NCI-H2196 treated with DMSO at 0.1 percent for 48 hours (cell line): ENCODE measurements at regions not wholly inside any gene's neighbourhood (a gene's known extent, or its start where the extent isn't known, plus 50 kb on each side); places are given as distances from the start of the nearest gene placed in this dataset.
"Not testable (repeated sequence)": the region's sequence is repeated elsewhere in the genome, so short reads cannot be mapped to it uniquely, and the experiment has no call there.

Experiments
- DNase-seq: peaks from one replicate; lab custom pipeline; 2025; ENCODE audit not compliant: unreplicated experiment; lab: John Stamatoyannopoulos, UW

- DNase-seq = not testable (repeated sequence)
Observed at GRCh38 chr7:135872861-135873260, 104.3 kb downstream of the MTPN start.

GRCh38 chr7:135862586-135863340 is 114.2 kb upstream of the FAM180A start:
- no peak for DNase-seq

DNA sequence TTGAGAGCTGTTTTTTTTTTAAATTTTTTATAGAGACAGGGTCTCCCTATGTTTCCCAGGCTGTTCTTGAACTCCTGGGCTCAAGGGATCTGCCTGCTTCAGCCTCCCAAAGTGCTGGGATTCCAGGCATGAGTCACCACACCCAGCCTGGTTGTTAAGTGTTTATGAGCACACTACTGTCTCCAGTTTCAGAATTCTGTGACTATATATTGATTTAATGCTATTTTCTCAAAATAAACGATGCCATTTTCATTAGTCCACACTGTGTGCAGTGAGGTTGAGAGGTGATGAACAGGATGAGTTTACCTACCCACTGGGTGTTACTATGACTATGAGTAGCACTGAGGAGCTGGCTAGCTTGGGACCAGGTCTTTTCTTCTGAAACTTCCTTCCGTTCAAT is 110.9 kb upstream of the FAM180A start:
- DNase-seq = no peak

DNA sequence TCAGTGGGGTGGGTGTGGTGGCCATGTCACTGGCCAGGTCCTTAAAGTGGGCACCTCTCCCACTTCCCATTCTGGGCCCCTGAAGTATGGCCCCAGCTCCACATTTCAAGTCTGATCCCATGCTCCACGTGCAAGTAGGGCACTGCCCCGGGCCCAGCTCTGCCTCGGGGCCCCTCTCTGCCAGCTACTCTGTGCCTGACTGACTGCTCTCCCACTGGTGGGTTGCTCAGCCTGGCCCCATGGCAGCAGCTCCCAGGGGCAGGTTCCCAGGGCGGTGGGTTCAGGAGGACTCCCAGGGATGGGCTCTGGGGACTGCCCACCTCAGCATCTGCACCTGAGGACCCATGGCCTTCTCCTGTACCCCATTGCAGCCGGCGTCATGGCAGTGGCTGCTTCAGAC is 110.2 kb upstream of the FAM180A start:
- no peak for DNase-seq

- no peak for DNase-seq
Observed at GRCh38 chr7:135858379-135858778, 109.8 kb upstream of the FAM180A start.

GRCh38 chr7:135857519-135858274 is 109.1 kb upstream of the FAM180A start:
- no peak for DNase-seq

- DNase-seq = no peak
Observed at GRCh38 chr7:135856356-135857144, 107.9 kb upstream of the FAM180A start.

GRCh38 chr7:135855846-135856245 is 107.2 kb upstream of the FAM180A start:
- DNase-seq = no peak

DNA sequence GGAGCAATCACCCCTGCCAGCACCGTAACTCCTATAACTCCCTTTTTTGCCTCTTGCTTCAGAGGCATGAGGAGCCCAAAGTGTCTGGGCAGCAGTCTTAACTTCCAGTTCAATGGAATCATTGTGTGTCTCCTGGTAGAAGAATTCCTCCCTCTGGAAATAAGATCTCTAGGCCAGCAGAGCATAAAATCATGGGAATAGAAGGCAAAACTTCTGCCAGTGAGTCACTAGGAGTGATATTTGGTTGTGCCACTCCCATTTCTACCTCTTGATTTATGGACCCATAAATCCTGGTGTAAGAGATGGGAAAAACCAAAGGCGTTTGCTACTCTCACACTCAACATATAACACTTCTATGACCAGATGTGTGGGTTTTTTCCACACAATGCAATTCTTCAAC is 104.9 kb upstream of the FAM180A start:
- DNase-seq = no peak

DNA sequence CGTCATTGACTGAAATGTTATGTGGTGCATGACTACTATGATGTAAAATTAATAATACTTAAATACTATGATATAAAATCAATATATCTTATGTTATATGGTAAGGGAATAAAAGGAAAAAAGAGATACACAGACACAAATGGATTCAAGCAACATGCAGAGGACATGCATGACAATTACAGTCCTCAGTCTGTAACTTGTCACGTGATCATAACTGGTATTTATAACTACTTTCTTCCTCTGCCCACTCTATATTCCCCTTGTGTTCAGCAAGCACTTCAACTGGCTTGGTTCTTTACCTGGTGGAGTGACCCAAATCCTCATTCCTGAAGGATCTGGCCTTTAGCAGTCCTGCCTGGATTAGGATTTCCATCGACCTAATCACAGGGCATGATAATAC is 104.4 kb upstream of the FAM180A start:
- no peak for DNase-seq

DNA sequence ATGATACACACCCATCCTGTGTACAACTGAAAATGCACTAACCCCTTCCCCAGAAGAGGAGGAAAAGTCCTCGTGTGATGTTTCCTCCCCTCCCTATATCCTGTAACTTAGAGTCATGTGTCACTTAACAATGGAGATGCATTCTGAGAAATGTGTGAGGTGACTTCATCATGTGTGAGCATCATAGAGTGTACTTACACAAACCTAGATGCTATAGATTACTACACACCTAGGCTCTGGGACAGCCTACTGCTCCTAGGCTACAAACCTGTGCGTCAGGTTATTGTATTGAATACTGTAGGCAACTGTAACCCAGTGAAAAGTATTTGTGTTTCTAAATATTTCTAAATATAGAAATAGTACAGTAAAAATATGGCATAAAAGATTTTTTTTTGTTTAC is 98.6 kb upstream of the FAM180A start:
- DNase-seq = no peak

- no peak for DNase-seq
Observed at GRCh38 chr7:135846339-135846738, 97.7 kb upstream of the FAM180A start.

GRCh38 chr7:135845415-135846075 is 96.9 kb upstream of the FAM180A start:
- no peak for DNase-seq

DNA sequence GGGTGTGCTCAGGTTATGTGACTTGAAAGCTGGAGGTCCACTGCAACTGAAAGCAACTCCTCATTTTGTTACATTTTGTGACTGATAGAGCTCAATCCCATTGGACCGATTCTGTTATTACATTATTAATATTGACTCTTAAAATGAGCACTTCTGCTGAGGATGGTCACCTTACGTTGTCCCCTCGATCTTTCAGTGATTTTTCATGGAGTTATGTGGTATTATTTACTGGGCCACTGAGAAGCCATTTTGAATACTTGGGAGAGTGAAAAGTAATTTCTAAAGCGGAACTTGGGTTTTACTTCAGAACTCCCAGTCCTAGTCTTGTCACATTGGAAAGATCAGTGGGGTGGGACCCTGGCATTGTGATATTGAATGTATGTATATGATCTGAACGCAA is 96.3 kb upstream of the FAM180A start:
- DNase-seq = no peak

DNA sequence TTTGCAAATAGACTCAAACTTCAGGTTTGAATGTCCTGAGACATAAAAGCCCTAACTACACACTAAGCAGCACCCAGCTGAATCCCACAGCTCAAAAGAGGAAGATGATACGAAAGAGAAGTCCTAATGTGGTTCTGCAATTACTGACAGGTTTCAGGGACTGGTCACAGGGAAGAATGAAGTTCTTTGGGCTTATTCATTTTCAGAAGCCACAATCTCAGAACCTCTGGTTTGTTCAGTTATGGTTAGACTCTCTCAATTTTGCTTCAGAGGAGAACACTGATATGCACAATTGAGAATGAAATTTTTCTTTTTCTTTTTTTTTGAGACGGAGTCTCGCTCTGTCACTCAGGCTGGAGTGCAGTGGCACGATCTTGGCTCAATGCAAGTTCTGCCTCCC is 94.6 kb upstream of the FAM180A start:
- no peak for DNase-seq

DNA sequence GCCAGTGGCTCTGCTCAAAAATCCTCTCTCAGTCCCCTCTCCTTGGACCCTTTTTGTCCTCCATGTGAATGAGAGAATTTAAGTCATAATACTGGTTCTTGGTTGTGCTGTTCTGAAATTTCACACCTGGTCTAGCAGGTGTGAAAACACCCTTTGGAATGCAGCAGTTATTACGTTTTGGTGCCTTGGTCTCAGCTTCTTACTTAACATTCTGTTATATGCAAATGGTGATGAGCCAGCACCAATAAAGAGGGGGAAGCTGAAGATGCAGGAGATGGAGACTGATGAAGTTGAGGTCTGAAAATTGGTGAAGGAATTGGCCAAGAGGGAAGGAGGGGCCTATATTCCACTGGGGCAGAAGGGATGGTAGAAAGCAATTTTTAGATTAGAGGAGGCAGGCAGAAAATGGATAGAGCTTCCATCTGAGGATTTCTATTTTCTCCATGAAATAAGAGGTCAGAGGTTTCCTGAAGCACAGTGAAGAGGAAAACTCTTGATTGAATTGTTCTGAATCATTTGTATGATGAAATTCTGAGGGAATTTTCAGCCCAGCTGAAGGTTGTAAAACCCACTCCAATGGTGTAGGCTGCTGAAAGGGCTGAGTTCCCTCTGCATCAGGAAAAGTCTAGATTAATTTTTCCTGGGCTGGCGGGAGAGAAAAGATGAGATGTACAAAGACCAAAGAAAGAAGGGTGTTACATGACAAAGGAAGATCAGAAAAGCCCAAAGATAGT is 94.0 kb upstream of the FAM180A start:
- no peak for DNase-seq

DNA sequence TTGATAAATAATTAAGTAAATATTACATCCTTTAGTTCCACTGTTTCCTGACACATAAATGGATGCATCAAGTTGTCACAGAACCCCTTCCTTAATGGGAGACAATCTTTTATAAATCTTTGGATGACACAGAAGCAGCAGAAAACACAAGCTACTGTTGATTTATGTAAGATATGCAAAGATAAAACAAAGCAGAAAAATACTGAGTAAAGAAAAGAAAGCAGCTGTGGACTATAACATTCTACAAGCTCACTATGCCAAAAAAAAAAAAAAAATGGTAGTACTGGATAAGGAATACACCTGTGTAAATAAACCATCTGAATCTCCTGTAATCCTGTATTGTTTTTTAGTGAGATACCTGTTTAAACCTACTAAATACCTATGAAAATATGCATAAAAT is 92.0 kb upstream of the FAM180A start:
- no peak for DNase-seq

DNA sequence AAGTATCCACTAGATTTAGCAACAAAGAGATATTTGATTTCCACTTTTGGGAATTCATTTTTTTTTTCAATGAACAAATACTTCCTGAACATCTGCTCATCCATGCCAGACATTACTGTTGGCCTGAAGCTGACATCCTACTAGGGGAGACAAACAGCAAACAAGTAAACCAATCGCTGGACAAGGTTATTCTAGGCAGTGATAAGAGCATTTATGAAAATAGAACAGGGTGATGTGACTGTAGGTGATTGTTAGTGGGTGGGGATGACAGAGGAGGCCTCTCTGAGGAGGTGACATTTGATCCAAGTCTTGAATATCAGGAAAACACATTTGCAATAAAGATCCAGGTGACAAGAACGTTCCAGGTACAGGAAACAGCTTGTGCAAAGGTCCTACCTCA is 89.1 kb upstream of the FAM180A start:
- DNase-seq = no peak

DNA sequence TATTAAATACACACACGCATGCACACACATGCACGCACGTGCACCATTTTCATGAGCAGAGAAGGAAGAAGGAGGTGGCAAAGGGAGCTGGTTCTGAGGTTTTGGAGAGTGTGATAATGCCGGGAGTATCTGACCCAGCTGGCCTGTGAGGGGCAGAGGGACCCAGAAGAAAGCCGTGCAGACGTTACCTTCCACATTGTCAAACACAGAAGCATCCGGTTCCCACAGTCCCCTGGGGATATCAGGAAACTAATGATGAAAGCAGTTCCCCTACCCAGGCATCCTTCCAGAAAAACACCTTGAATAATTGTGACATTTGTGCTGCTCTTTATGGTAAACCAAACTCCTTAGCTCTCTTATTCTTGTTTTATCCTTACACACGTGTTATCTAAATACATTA is 85.7 kb upstream of the FAM180A start:
- DNase-seq = no peak

- no peak for DNase-seq
Observed at GRCh38 chr7:135833642-135834041, 85.0 kb upstream of the FAM180A start.
